ENCODE measurements at regions not wholly inside any gene's neighbourhood (a gene's known extent, or its start where the extent isn't known, plus 50 kb on each side); places are given as distances from the start of the nearest gene placed in this dataset.
"Not testable (repeated sequence)": the region's sequence is repeated elsewhere in the genome, so short reads cannot be mapped to it uniquely, and the experiment has no call there.

DNA sequence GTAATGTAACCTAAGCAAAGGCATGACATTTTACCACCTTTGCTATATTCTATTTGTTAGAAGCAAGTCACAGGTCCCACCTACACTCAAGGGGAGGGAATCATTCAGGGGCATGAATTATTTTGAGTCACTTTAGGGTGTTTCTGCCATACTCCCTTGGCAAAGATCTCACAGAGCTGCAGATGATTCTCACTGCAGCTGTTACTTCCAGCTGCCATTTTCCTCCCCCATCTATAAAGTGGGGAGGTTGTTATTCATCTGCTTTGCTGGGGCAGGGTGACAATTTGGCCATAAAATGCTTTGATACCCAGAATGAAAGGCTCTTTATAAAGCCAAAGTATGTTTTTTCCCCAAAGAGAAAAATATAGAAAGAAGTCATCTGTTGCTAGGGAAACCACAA lies 136.5 kb upstream of the SMIM31 start:
- DNase-seq = no peak

GRCh38 chr4:164617911-164618310 lies 136.0 kb upstream of the SMIM31 start:
- no peak for DNase-seq

GRCh38 chr4:164621886-164622521 lies 131.9 kb upstream of the SMIM31 start:
- no peak for DNase-seq

GRCh38 chr4:164623099-164623498 lies 130.8 kb upstream of the SMIM31 start:
- no peak for DNase-seq

DNA sequence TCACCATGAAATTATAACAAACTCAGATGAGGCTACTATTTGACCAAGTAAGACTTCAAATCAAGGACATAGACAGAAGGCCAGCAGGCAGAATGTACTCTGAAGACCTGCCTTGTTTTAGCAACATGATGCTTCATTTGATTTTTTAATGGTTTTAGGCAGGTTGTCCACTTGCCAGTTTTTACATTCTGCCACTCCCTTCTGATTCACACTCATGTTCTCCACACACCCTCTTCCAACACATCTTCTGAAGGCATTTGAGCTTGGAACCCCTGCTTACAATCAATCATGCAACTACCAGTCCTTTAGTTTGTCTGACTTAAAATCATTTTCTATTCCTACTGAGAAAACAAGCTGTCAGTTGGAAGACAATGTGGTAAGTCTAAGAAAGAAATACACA lies 114.9 kb upstream of the SMIM31 start:
- no peak for DNase-seq

- no peak for DNase-seq
These were observed 105.6 kb upstream of the SMIM31 start for GRCh38 chr4:164648151-164648848.

GRCh38 chr4:164648849-164649212 lies 105.1 kb upstream of the SMIM31 start:
- no peak for DNase-seq

GRCh38 chr4:164659765-164660164 lies 94.2 kb upstream of the SMIM31 start:
- no peak for DNase-seq

GRCh38 chr4:164676152-164676551 lies 77.8 kb upstream of the SMIM31 start:
- DNase-seq = not testable (repeated sequence)

DNA sequence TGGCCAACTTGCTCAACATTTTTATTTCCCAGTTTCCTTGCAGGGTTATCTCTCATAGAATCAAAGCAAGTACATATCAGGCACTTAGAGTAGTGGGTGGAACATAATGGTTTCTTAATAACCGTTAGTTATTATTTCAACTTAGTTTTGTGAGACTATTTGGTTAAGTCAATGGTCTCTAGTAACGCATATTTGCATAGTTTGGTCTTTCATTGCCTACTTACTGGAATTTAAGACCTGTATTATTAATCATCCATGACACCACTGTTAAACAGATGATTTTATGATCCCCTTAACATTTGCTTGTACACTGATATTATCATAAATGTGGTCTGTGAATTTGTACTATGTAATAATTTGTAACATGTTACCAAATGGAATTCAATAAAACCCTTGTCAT lies 70.9 kb upstream of the SMIM31 start:
- no peak for DNase-seq

DNA sequence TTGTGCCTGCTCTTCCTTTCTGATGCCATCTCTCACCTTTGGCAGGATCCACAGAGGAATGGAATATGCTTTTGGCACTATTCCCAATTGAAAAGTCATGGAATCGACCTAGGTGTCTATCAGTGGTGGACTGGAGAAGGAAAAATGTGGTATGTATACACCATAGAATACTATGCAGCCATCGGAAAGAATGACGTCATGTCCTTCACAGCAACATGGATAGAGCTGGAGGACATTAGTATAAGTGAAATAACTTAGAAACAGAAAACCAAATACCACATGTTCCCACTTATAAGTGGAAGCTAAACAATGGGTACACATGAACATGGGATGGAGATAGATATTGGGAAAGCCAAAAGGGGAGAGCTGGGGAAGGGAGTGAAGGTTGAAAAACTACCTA lies 58.3 kb upstream of the SMIM31 start:
- no peak for DNase-seq

- DNase-seq = peak; percentile 35
These were observed 53.5 kb upstream of the SMIM31 start for GRCh38 chr4:164700471-164700870.

- DNase-seq = no peak
These were observed 52.3 kb upstream of the SMIM31 start for GRCh38 chr4:164701665-164702064.

Data from hematopoietic multipotent progenitor cell treated with erythropoietin and hydrocortisone succinate and interleukin-3 and kit ligand, for 6 days (in vitro differentiated cells).